ENCODE measurements at regions not wholly inside any gene's neighbourhood (a gene's known extent, or its start where the extent isn't known, plus 50 kb on each side); places are given as distances from the start of the nearest gene placed in this dataset.

DNA sequence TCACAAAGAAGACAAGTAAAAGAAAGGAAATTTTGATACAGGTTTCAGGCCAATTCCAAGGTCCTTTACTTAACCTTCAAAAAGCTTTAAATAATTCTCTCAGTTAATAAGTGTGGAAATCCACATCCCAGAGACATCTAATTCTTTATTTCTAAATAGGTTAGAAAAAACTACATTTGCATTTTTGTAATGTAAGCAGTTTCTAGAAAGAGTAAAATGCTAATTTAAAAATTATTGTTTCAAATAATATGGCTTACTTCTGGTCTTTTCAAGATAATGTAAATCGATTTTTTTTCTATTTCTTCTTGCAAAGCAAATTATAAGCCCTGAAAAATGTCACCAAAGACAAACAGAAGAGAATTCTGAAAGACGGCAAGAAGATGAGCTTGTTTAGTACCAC lies 180.4 kb upstream of the HHIP start:
- ChIA-PET POLR2A (no interaction called here), CTCF (no interaction called here)
- Mint-ChIP-seq H3K4me3 (no peak overlapping the region), H3K36me3 (ENCODE audit: low read depth) (no peaks in the 10 kb centered on the region), H3K9me3 (no peaks in the 10 kb centered on the region), H3K4me1 (no peaks in the 10 kb centered on the region), H3K27me3 (peaks cover 2% of the 10 kb centered on the region), H3K27ac (no peak overlapping the region)
- DNase-seq = no peak

DNA sequence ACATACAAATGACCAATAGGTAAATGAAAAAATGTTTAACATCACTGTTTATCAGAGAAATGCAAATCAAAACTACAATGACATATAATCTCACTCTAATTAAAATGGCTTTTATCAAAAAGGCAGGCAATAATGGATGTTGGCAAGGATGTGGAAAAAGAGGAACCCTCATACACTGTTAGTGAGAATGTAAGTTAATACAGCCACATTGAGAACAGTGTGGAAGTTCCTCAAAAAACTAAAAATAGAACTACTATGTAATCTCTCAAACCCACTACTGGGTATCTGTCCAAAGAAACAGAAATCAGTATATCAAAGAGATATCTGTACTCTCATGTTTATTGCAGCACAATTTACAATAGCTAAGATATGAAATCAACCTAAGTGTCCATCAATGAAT lies 165.9 kb upstream of the HHIP start:
- ChIA-PET CTCF (no interaction called here), POLR2A (no interaction called here)
- H3K27me3 Mint-ChIP-seq = no peaks in the 10 kb centered on the region
- H3K36me3 Mint-ChIP-seq (ENCODE audit: low read depth) = no peaks in the 10 kb centered on the region
- no peaks in the 10 kb centered on the region for H3K4me1 Mint-ChIP-seq
- H3K27ac Mint-ChIP-seq = no peak overlapping the region
- peaks cover 8% of the 10 kb centered on the region for H3K9me3 Mint-ChIP-seq
- H3K4me3 Mint-ChIP-seq = no peak overlapping the region
- DNase-seq = no peak

DNA sequence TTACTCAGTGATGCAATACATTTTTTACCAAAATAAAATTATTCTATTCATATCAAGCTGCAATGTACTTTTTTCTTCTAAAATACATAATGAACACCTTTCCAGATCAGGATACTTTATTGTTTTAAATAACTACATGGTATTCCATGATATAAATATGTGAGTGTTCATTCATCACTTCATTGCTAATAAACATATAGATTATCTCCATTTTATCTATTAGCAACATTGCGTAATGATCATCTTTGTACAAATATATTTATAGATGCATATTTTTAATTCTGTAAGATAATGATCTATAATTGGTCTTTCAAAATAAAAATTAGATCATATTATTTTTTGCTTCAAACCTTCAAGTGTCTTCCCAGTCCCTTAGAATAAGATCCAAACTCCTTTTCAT lies 156.1 kb upstream of the HHIP start:
- POLR2A ChIA-PET = no interaction called here
- no peak overlapping the region for H3K27ac Mint-ChIP-seq
- H3K36me3 Mint-ChIP-seq (ENCODE audit: low read depth) = no peaks in the 10 kb centered on the region
- H3K4me3 Mint-ChIP-seq = no peak overlapping the region
- no peaks in the 10 kb centered on the region for H3K4me1 Mint-ChIP-seq
- CTCF ChIA-PET = no interaction called here
- H3K9me3 Mint-ChIP-seq = peaks cover 3% of the 10 kb centered on the region
- DNase-seq = no peak
- H3K27me3 Mint-ChIP-seq = no peaks in the 10 kb centered on the region

DNA sequence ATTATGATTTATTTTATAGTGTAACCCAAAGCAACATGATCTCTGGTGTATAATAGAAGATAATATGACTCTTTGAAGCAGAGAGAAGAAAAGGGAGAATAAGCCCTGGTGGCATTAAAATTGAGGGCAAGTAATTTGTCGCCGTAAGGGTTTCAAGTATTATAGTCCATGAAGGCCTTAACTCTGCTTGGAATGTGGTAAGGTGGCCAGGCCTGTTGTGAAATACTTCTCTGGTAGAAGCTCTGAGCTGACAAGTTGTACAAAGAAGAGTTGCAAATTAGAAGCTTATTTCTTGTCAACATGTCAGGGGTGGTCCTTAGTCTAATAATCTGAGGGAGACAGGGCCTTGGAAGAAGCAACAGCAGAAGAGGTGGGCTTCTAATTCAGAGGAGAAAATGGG lies 151.7 kb upstream of the HHIP start:
- Mint-ChIP-seq H3K27me3 (no peaks in the 10 kb centered on the region), H3K4me3 (no peak overlapping the region), H3K36me3 (ENCODE audit: low read depth) (no peaks in the 10 kb centered on the region), H3K4me1 (no peaks in the 10 kb centered on the region), H3K27ac (no peak overlapping the region), H3K9me3 (no peaks in the 10 kb centered on the region)
- ChIA-PET POLR2A (no interaction called here), CTCF (interaction anchor here (0.5 kb wide), 1 partner anchor 281 kb away, joined by 3 read pairs; no protein-coding TSS in a partner anchor)
- no peak for DNase-seq

DNA sequence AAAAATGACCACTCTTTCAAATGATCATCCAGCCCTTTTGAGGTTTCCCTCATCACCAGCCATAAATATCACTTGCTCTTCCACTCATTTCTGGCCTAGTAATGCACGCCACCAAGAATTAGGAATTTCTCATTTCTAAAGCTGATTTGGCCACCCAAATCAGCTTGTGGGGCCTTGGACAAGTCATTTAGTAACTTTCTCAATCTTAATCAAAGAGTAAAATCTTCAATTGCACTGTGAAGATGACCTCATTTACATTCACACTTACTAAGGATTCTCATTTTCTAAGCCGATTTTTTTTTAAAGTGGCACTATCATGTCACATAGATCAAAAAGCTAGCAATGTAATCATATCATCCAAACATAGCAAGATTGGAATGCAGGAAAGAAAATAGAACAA lies 150.0 kb upstream of the HHIP start:
- peaks cover 8% of the 10 kb centered on the region for H3K4me1 Mint-ChIP-seq
- no peaks in the 10 kb centered on the region for H3K27me3 Mint-ChIP-seq
- no peaks in the 10 kb centered on the region for H3K9me3 Mint-ChIP-seq
- H3K27ac Mint-ChIP-seq = no peak overlapping the region
- ChIA-PET CTCF (no interaction called here), POLR2A (no interaction called here)
- no peak for DNase-seq
- H3K4me3 Mint-ChIP-seq = no peak overlapping the region
- H3K36me3 Mint-ChIP-seq (ENCODE audit: low read depth) = no peaks in the 10 kb centered on the region

DNA sequence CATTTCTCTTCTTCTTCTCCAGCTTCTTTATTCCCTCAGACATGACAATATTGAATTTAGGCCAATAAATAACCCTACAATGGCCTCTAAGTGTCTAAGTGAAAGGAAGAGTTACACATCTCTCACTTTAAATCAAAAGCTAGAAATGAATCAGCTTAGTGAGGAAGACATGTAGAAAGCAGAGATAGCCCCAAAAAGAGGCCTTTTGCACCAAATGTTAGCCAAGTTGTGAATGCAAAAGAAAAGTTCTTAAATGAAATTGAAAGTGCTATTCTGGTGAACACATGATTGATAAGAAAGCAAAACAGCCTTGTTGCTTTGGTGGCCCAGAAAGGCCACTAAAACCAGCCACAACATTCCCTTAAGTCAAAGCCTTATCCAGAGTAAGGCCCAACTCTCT lies 146.2 kb upstream of the HHIP start:
- H3K9me3 Mint-ChIP-seq = no peaks in the 10 kb centered on the region
- H3K4me1 Mint-ChIP-seq = peaks cover 8% of the 10 kb centered on the region
- no peak for DNase-seq
- H3K36me3 Mint-ChIP-seq (ENCODE audit: low read depth) = no peaks in the 10 kb centered on the region
- ChIA-PET CTCF (no interaction called here), POLR2A (no interaction called here)
- no peak overlapping the region for H3K4me3 Mint-ChIP-seq
- H3K27me3 Mint-ChIP-seq = no peaks in the 10 kb centered on the region
- H3K27ac Mint-ChIP-seq = no peak overlapping the region

DNA sequence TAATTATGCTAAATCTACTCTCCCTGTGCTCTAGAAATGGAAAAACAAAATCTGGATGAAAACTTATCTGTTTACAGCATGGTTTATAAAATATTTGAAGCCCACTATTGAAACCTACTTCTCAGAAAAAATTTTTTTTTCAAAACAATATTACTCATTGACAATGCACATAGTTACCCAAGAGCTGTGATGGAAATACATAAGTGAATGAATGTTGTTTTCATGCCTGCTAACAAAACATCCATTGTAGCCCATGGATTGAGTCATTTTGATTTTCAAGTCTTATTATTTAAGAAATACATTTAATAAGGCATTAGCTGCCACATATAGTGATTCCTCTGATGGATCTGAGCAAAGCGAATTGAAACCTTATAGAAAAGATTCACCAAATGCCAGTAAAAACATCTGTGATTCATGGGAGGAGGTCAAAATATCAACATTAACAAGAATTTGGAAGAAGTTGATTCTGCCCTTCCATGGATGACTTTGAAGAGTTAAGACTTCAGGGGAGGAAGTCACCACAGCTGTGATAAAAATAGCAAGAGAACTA lies 144.7 kb upstream of the HHIP start:
- H3K27ac Mint-ChIP-seq = no peak overlapping the region
- DNase-seq = no peak
- no peaks in the 10 kb centered on the region for H3K27me3 Mint-ChIP-seq
- POLR2A ChIA-PET = no interaction called here
- no peaks in the 10 kb centered on the region for H3K9me3 Mint-ChIP-seq
- CTCF ChIA-PET = no interaction called here
- peaks cover 8% of the 10 kb centered on the region for H3K4me1 Mint-ChIP-seq
- H3K36me3 Mint-ChIP-seq (ENCODE audit: low read depth) = no peaks in the 10 kb centered on the region
- no peak overlapping the region for H3K4me3 Mint-ChIP-seq

DNA sequence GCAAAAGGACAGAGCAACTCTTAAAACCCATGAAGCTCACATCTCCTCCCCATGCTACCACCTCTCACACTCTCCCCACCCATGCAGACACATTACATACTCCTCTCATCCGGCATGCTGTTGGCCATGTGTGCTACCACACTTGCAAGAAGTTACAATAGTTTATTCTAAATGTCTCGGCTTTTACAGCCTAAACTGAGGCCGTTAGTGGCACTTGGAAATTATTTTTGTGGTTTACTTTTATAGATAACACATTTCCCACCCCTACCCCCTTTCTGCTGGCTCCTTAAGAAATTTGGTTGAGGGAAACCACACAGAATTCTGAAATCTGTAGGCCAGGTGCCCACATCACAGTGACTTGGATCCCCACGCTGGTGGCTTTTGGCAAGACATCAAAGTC lies 141.1 kb upstream of the HHIP start:
- Mint-ChIP-seq H3K4me3 (no peak overlapping the region), H3K9me3 (no peaks in the 10 kb centered on the region), H3K36me3 (ENCODE audit: low read depth) (no peaks in the 10 kb centered on the region), H3K4me1 (peaks cover 3% of the 10 kb centered on the region), H3K27ac (no peak overlapping the region), H3K27me3 (no peaks in the 10 kb centered on the region)
- ChIA-PET POLR2A (no interaction called here), CTCF (interaction anchor here (0.6 kb wide), 1 partner anchor 728 kb away, joined by 4 read pairs; no protein-coding TSS in a partner anchor)
- DNase-seq = no peak

DNA sequence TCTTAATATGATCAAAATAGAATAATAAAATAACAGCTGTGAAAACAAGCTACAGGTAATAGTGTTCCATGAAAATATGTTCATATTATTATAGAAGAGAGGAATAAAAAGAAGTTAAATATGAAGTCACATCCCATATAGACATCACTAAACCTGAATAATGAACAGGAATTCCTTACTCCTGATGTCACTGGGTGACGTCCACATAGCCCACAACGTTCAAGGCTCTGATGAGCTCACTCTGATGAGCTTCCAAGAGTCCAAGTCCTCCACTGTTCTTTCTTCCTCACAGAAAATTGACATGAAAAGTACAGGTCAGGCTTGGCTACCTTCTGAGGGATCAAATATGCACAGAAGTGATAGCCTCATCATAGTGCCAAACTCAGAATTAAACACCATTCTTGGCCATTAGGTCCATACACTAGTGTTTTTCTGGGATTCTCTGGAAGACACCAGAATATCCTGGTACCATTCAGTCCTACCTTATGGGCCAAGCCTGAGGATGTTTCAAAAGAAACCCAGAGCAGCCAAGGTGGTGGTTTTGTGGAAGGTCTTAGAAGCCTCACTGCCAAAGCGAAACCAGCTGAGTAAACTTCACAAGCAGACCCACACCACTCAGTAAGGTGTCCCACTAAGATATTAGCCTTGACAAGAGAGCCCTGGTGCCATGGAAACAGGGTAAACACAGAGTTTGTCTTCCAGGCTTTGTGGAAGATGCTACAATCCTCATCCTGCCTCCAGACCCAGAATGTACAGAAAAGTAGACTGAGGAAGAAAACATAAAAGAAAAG lies 138.4 kb upstream of the HHIP start:
- ChIA-PET POLR2A (no interaction called here), CTCF (no interaction called here)

DNA sequence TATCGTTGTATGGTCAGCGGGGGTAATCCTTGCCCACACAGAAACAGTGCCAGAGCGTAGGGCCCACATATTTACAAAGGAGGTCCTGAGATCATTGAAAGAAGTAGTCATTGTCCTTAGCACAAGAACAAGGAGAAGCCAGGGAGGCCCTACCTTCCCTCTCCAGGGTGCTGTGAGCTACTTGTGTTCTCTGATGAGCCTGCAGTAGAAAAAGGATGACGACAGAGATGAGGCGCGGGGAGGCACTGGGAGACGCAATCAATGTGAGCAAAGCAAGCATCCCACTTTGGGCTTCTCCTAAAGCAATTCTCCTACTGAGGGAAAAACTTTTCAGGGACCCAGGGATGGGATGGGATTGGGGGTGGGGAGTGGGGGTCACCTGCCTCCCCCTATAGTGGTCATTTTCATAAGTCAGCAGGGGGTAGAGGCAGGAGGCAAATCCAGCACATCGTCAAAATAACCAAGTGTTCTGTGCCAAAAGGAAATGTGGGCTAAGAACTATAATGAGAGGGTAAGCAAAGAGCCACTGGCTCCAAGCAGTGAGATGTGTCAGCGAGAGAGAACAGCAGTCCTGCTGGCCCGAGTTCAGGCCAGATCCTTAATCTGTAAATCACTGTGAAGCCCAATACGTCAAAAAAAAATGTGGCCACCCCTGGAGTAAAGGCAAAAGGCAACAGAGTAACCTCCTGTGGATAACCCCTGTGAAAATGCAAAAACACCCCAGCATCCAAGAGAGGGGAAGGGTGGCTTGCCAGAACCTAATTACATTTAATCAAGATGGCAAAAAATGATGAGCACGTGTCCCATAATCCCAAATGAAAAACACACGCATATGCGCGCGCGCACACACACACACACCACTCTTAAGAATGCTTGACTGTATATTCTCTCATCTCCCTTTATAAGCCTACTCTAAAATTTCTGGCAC lies 136.6 kb upstream of the HHIP start:
- H3K36me3 Mint-ChIP-seq (ENCODE audit: low read depth) = no peaks in the 10 kb centered on the region
- H3K9me3 Mint-ChIP-seq = no peaks in the 10 kb centered on the region
- H3K27me3 Mint-ChIP-seq = peaks cover 2% of the 10 kb centered on the region
- no peak overlapping the region for H3K4me3 Mint-ChIP-seq
- no peaks in the 10 kb centered on the region for H3K4me1 Mint-ChIP-seq
- CTCF ChIA-PET = no interaction called here
- POLR2A ChIA-PET = no interaction called here
- H3K27ac Mint-ChIP-seq = no peak overlapping the region
- no peak for DNase-seq

More for the DNA sequence above, 138.4 kb upstream of the HHIP start:
- Mint-ChIP-seq H3K4me3 (no peak overlapping the region), H3K4me1 (no peaks in the 10 kb centered on the region), H3K36me3 (ENCODE audit: low read depth) (no peaks in the 10 kb centered on the region), H3K27me3 (peaks cover 2% of the 10 kb centered on the region), H3K9me3 (no peaks in the 10 kb centered on the region), H3K27ac (no peak overlapping the region)
- no peak for DNase-seq

DNA sequence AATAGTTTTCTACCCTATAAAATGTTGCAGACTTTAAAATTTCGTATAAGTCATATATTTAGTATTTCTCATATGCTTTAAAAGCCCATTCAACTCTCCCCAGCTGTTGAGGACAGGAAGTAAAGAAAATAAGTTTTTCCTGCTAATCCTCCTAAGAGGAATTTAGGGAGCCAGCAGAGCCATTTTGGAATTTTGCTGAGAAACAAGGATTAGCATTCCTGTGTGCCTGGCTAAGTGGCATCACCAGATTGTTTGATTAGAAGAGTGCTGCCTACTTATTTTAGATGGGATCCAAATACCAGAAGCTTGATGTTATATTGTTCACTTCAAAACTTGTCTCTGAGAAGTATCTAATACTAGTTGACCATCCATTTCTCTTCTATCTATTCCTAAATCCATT lies 131.2 kb upstream of the HHIP start:
- CTCF ChIA-PET = no interaction called here
- no peak overlapping the region for H3K4me3 Mint-ChIP-seq
- H3K36me3 Mint-ChIP-seq (ENCODE audit: low read depth) = no peaks in the 10 kb centered on the region
- H3K27me3 Mint-ChIP-seq = peaks cover 2% of the 10 kb centered on the region
- no peaks in the 10 kb centered on the region for H3K9me3 Mint-ChIP-seq
- no peaks in the 10 kb centered on the region for H3K4me1 Mint-ChIP-seq
- POLR2A ChIA-PET = no interaction called here
- DNase-seq = no peak
- H3K27ac Mint-ChIP-seq = no peak overlapping the region

DNA sequence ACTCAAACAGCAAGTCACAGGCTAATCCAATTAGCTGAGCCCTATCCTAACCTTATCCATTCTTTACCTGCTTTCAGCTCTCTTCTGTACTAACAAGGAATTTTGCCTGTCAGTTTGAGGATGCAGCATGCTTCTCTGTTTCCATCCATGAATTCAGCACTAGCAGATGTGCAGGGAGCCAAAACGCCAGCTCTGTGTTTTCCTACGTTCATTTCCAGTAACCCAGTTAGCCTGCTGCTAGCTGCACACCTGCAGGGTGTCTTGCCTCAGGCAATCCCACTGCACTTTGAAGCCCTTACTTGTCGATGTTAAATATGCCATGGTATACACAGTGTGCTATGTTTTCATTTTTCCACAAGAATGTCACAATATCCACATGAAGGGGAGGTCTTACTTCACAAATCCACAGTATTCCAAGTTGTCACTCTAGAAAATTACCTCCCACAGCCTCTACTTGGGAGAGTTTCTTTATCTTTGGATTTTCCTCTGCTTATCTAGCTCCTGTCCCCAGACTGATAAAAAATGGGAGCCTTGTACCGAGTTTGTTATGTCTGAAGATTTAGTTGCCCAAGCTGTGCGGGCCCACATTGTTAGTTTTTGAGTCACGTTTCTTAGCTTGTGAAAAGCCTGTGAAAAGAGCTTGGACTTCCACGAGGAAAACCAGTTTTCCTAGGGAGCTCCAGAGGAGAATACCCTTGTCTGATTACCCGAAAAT lies 127.6 kb upstream of the HHIP start:
- ChIA-PET POLR2A (no interaction called here), CTCF (no interaction called here)
- H3K4me3 Mint-ChIP-seq = no peak overlapping the region
- no peaks in the 10 kb centered on the region for H3K9me3 Mint-ChIP-seq
- DNase-seq = no peak
- H3K4me1 Mint-ChIP-seq = no peaks in the 10 kb centered on the region
- no peak overlapping the region for H3K27ac Mint-ChIP-seq
- no peaks in the 10 kb centered on the region for H3K36me3 Mint-ChIP-seq (ENCODE audit: low read depth)
- no peaks in the 10 kb centered on the region for H3K27me3 Mint-ChIP-seq

DNA sequence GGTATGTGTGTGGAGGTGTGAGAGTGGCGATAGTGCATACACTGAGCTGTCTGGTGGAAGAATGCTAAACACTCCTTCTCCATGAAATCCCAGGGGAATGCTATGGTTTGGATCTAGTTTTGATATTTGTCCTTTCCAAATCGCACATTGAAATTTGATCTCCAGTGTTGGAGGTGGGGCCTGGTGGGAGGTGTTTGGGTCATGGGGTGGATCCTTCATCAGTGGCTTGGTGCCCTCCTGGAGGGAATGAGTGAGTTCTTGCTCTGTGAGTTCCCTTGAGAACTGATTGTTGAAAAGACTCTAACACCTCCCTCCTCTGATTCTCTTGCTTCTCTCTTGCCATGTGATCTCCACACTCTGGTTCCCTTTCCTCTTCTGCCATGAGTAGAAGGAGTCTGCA lies 114.1 kb upstream of the HHIP start:
- CTCF ChIA-PET = no interaction called here
- POLR2A ChIA-PET = no interaction called here
- DNase-seq = no peak
- H3K4me3 Mint-ChIP-seq = no peak overlapping the region
- no peaks in the 10 kb centered on the region for H3K27me3 Mint-ChIP-seq
- H3K36me3 Mint-ChIP-seq (ENCODE audit: low read depth) = no peaks in the 10 kb centered on the region
- H3K4me1 Mint-ChIP-seq = no peaks in the 10 kb centered on the region
- H3K9me3 Mint-ChIP-seq = no peaks in the 10 kb centered on the region
- no peak overlapping the region for H3K27ac Mint-ChIP-seq
